ENCODE measurements at regions not wholly inside any gene's neighbourhood (a gene's known extent, or its start where the extent isn't known, plus 50 kb on each side); places are given as distances from the start of the nearest gene placed in this dataset.
"Not testable (repeated sequence)": the region's sequence is repeated elsewhere in the genome, so short reads cannot be mapped to it uniquely, and the experiment has no call there.

DNA sequence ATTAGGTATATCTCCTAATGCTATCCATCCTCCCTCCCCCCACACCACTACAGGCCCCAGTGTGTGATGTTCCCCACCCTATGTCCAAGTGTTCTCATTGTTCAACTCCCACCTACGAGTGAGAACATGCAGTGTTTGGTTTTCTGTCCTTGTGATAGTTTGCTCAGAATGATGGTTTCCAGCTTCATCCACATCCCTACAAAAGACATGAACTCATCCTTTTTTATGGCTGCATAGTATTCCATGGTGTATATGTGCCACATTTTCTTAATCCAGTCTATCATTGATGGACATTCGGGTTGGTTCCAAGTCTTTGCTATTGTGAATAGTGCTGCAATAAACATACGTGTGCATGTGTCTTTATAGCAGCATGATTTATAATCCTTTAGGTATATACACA is 53.8 kb upstream of the HIVEP2 start:
- Mint-ChIP-seq H3K27me3 (ENCODE audit: low read depth) (peaks cover 29% of the 10 kb centered on the region), H3K36me3 (ENCODE audit: low read depth) (peaks cover 18% of the 10 kb centered on the region), H3K9me3 (peaks cover 15% of the 10 kb centered on the region), H3K4me1 (peaks cover 11% of the 10 kb centered on the region)
- H3K27ac Mint-ChIP-seq (ENCODE audit: unreplicated experiment); H3K4me3 Mint-ChIP-seq; DNase-seq (ENCODE audit: low read depth, low spot score): not testable (repeated sequence)

- peaks cover 14% of the 10 kb centered on the region for H3K4me1 Mint-ChIP-seq
- no peak overlapping the region for H3K27ac Mint-ChIP-seq (ENCODE audit: unreplicated experiment)
- H3K4me3 Mint-ChIP-seq = no peak overlapping the region
- H3K27me3 Mint-ChIP-seq (ENCODE audit: low read depth) = peaks cover 42% of the 10 kb centered on the region
- TF ChIP-seq, protein P1, sequence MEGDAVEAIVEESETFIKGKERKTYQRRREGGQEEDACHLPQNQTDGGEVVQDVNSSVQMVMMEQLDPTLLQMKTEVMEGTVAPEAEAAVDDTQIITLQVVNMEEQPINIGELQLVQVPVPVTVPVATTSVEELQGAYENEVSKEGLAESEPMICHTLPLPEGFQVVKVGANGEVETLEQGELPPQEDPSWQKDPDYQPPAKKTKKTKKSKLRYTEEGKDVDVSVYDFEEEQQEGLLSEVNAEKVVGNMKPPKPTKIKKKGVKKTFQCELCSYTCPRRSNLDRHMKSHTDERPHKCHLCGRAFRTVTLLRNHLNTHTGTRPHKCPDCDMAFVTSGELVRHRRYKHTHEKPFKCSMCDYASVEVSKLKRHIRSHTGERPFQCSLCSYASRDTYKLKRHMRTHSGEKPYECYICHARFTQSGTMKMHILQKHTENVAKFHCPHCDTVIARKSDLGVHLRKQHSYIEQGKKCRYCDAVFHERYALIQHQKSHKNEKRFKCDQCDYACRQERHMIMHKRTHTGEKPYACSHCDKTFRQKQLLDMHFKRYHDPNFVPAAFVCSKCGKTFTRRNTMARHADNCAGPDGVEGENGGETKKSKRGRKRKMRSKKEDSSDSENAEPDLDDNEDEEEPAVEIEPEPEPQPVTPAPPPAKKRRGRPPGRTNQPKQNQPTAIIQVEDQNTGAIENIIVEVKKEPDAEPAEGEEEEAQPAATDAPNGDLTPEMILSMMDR (conservative IDR thresholded peaks at IDR 0.05) = no peak
- DNase-seq (ENCODE audit: low read depth, low spot score) = peak; percentile 20
- H3K36me3 Mint-ChIP-seq (ENCODE audit: low read depth) = peaks cover 18% of the 10 kb centered on the region
- H3K9me3 Mint-ChIP-seq = peaks cover 15% of the 10 kb centered on the region
Observed at GRCh38 chr6:143000811-143001210, 55.8 kb upstream of the HIVEP2 start.

GRCh38 chr6:143002686-143003085 is 57.7 kb upstream of the HIVEP2 start:
- Mint-ChIP-seq H3K4me3 (no peak overlapping the region), H3K36me3 (ENCODE audit: low read depth) (peaks cover 8% of the 10 kb centered on the region), H3K27me3 (ENCODE audit: low read depth) (peaks cover 43% of the 10 kb centered on the region)

DNA sequence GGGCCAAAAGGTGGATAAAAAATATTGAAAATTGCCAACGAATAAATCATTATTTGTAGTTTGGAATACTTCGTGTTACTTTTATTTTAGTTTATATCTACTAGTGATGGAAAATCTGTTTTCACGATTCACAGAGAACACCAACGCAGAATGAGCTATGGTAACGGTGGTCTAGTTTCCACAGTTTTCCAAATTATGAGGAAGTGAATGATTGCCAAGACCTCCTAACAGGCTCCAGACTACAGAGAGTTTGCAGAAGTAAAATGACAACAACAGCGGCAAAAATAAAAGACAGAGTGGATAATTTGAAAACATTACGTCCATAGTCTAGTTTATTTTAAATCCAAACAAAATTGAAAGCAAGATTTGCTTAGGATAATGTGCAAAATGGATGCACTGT is 57.0 kb upstream of the AIG1 start:
- Mint-ChIP-seq H3K27ac (ENCODE audit: unreplicated experiment) (no peak overlapping the region), H3K4me3 (no peak overlapping the region), H3K4me1 (peaks cover 14% of the 10 kb centered on the region)

More at GRCh38 chr6:143002686-143003085, 57.7 kb upstream of the HIVEP2 start:
- TF ChIP-seq, protein P1 (conservative IDR thresholded peaks at IDR 0.05) = no peak
- H3K9me3 Mint-ChIP-seq = peaks cover 7% of the 10 kb centered on the region
- DNase-seq (ENCODE audit: low read depth, low spot score) = no peak
- peaks cover 14% of the 10 kb centered on the region for H3K4me1 Mint-ChIP-seq
- H3K27ac Mint-ChIP-seq (ENCODE audit: unreplicated experiment) = no peak overlapping the region

DNA sequence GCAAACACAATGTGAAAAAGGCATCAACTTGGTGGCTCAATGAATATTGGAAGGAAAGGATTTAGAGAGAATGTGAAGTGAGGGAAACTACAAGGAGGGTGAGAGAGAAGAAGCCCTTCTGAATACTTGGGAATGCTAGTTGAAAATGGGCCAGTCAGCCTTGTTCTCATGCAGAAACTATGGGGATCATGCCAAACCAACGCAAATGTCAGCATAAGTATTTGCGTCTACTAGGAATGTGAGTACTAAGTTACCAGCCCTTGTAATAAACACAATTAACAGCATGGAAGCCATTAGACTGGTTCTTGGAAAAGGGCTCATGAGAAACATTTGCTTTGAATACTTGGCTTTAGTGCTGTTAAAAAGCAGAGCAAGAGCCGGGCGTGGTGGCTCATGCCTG is 54.9 kb upstream of the AIG1 start:
- no peak overlapping the region for H3K27ac Mint-ChIP-seq (ENCODE audit: unreplicated experiment)
- H3K36me3 Mint-ChIP-seq (ENCODE audit: low read depth) = no peaks in the 10 kb centered on the region
- H3K27me3 Mint-ChIP-seq (ENCODE audit: low read depth) = peaks cover 45% of the 10 kb centered on the region
- peaks cover 10% of the 10 kb centered on the region for H3K4me1 Mint-ChIP-seq
- peaks cover 3% of the 10 kb centered on the region for H3K9me3 Mint-ChIP-seq
- no peak overlapping the region for H3K4me3 Mint-ChIP-seq
- TF ChIP-seq, protein P1 (conservative IDR thresholded peaks at IDR 0.05) = no peak
- DNase-seq (ENCODE audit: low read depth, low spot score) = no peak

More for the DNA sequence above, 57.0 kb upstream of the AIG1 start:
- TF ChIP-seq, protein P1 (conservative IDR thresholded peaks at IDR 0.05) = no peak
- peaks cover 6% of the 10 kb centered on the region for H3K9me3 Mint-ChIP-seq
- DNase-seq (ENCODE audit: low read depth, low spot score) = no peak
- peaks cover 7% of the 10 kb centered on the region for H3K36me3 Mint-ChIP-seq (ENCODE audit: low read depth)
- peaks cover 47% of the 10 kb centered on the region for H3K27me3 Mint-ChIP-seq (ENCODE audit: low read depth)

GRCh38 chr6:143006787-143007186 is 53.9 kb upstream of the AIG1 start:
- Mint-ChIP-seq H3K9me3 (no peaks in the 10 kb centered on the region), H3K27ac (ENCODE audit: unreplicated experiment) (no peak overlapping the region), H3K4me1 (peaks cover 3% of the 10 kb centered on the region), H3K27me3 (ENCODE audit: low read depth) (peaks cover 40% of the 10 kb centered on the region), H3K36me3 (ENCODE audit: low read depth) (no peaks in the 10 kb centered on the region), H3K4me3 (no peak overlapping the region)
- DNase-seq (ENCODE audit: low read depth, low spot score) = no peak
- TF ChIP-seq, protein P1 (conservative IDR thresholded peaks at IDR 0.05) = no peak
